ENCODE measurements at regions not wholly inside any gene's neighbourhood (a gene's known extent, or its start where the extent isn't known, plus 50 kb on each side); places are given as distances from the start of the nearest gene placed in this dataset.

- H3K36me3 ChIP-seq, result no peaks in the 10 kb centered on the region
- 92 to 94% (median 93%) methylated on average over 11 of the region's 11 CpGs for WGBS, 3 donors
- no peaks in the 10 kb centered on the region for H3K4me1 ChIP-seq (ENCODE audit: insufficient read depth)
- no peak overlapping the region for H3K27ac ChIP-seq
- no peak for DNase-seq
- H3K9me3 ChIP-seq, result no peaks in the 10 kb centered on the region
- H3K27me3 ChIP-seq, result no peaks in the 10 kb centered on the region
- intact Hi-C loops (cut with DNase I), result no loop called here
- TF ChIP-seq EP300 (IDR thresholded peaks at IDR 0.05), result no peak
- TF ChIP-seq, protein P1, sequence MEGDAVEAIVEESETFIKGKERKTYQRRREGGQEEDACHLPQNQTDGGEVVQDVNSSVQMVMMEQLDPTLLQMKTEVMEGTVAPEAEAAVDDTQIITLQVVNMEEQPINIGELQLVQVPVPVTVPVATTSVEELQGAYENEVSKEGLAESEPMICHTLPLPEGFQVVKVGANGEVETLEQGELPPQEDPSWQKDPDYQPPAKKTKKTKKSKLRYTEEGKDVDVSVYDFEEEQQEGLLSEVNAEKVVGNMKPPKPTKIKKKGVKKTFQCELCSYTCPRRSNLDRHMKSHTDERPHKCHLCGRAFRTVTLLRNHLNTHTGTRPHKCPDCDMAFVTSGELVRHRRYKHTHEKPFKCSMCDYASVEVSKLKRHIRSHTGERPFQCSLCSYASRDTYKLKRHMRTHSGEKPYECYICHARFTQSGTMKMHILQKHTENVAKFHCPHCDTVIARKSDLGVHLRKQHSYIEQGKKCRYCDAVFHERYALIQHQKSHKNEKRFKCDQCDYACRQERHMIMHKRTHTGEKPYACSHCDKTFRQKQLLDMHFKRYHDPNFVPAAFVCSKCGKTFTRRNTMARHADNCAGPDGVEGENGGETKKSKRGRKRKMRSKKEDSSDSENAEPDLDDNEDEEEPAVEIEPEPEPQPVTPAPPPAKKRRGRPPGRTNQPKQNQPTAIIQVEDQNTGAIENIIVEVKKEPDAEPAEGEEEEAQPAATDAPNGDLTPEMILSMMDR (IDR thresholded peaks at IDR 0.05), result no peak
- no peak for TF ChIP-seq POLR2A (IDR thresholded peaks at IDR 0.05)
- H3K4me3 ChIP-seq, result no peak overlapping the region
These were observed 253.0 kb downstream of the IRS2 start for GRCh38 chr13:109533350-109533749.

- DNase-seq, result no peak
- intact Hi-C loops (cut with DNase I), result no loop called here
- WGBS, 3 donors, result 81 to 91% (median 87%) methylated on average over 5 of the region's 5 CpGs
- no peaks in the 10 kb centered on the region for H3K36me3 ChIP-seq
- H3K27me3 ChIP-seq, result no peaks in the 10 kb centered on the region
- TF ChIP-seq POLR2A (IDR thresholded peaks at IDR 0.05) (no peak), EP300 (IDR thresholded peaks at IDR 0.05) (no peak)
- TF ChIP-seq, protein P1 (IDR thresholded peaks at IDR 0.05), result no peak
- no peak overlapping the region for H3K4me3 ChIP-seq
- no peaks in the 10 kb centered on the region for H3K9me3 ChIP-seq
- no peak overlapping the region for H3K27ac ChIP-seq
- no peaks in the 10 kb centered on the region for H3K4me1 ChIP-seq (ENCODE audit: insufficient read depth)
These were observed 256.4 kb downstream of the IRS2 start for GRCh38 chr13:109529964-109530363.

DNA sequence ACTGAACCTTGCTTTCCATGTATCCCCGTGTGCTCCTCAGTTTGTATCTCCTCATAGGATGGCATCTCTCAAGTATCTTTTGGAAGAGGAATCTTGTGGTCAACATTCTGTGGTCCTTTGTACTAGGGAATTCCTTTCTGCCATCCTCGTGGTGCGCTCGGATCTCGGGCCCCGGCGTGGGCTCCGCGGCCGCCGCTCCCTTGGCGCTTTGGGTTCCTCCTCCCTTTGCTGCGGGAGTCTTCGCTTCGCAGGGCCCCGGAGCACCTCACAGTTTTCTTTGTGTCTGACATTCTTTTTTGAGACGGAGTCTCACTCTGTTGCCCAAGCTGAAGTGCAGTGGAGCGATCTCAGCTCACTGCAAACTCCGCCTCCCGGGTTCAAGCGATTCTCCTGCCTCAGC, 264.7 kb downstream of the IRS2 start:
- WGBS, 3 donors, result 96 to 98% (median 98%) methylated on average over 21 of the region's 21 CpGs
- intact Hi-C loops (cut with DNase I), result no loop called here

GRCh38 chr13:109517517-109517916, 268.9 kb downstream of the IRS2 start:
- no peaks in the 10 kb centered on the region for H3K4me1 ChIP-seq (ENCODE audit: insufficient read depth)
- H3K4me3 ChIP-seq, result no peak overlapping the region
- TF ChIP-seq, protein P1 (IDR thresholded peaks at IDR 0.05), result no peak
- TF ChIP-seq POLR2A (IDR thresholded peaks at IDR 0.05) (no peak), EP300 (IDR thresholded peaks at IDR 0.05) (no peak)
- no peak for DNase-seq
- no peaks in the 10 kb centered on the region for H3K36me3 ChIP-seq
- intact Hi-C loops (cut with DNase I), result no loop called here
- no peaks in the 10 kb centered on the region for H3K9me3 ChIP-seq
- H3K27ac ChIP-seq, result no peak overlapping the region
- no peaks in the 10 kb centered on the region for H3K27me3 ChIP-seq

More for the DNA sequence above, 264.7 kb downstream of the IRS2 start:
- Histone ChIP-seq H3K4me1 (ENCODE audit: insufficient read depth) (no peaks in the 10 kb centered on the region), H3K9me3 (no peaks in the 10 kb centered on the region), H3K27ac (no peak overlapping the region), H3K36me3 (no peaks in the 10 kb centered on the region), H3K27me3 (no peaks in the 10 kb centered on the region), H3K4me3 (no peak overlapping the region)
- TF ChIP-seq EP300 (IDR thresholded peaks at IDR 0.05) (no peak), POLR2A (IDR thresholded peaks at IDR 0.05) (no peak)
- TF ChIP-seq, protein P1 (IDR thresholded peaks at IDR 0.05), result no peak
- no peak for DNase-seq

- H3K9me3 ChIP-seq, result no peaks in the 10 kb centered on the region
- no peaks in the 10 kb centered on the region for H3K27me3 ChIP-seq
- intact Hi-C loops (cut with DNase I), result no loop called here
- TF ChIP-seq, protein P1 (IDR thresholded peaks at IDR 0.05), result no peak
- no peak for TF ChIP-seq POLR2A (IDR thresholded peaks at IDR 0.05)
- H3K36me3 ChIP-seq, result no peaks in the 10 kb centered on the region
- no peak for DNase-seq
- no peaks in the 10 kb centered on the region for H3K4me1 ChIP-seq (ENCODE audit: insufficient read depth)
- 16 to 18% (median 18%) methylated on average over 4 of the region's 4 CpGs for WGBS, 3 donors
- H3K4me3 ChIP-seq, result no peak overlapping the region
- H3K27ac ChIP-seq, result no peak overlapping the region
These were observed 270.2 kb downstream of the IRS2 start for GRCh38 chr13:109516186-109516585.
